ENCODE measurements at regions not wholly inside any gene's neighbourhood (a gene's known extent, or its start where the extent isn't known, plus 50 kb on each side); places are given as distances from the start of the nearest gene placed in this dataset.
A peak's percentile ranks its signal among the peaks of the same experiment; 100 is the strongest.

DNA sequence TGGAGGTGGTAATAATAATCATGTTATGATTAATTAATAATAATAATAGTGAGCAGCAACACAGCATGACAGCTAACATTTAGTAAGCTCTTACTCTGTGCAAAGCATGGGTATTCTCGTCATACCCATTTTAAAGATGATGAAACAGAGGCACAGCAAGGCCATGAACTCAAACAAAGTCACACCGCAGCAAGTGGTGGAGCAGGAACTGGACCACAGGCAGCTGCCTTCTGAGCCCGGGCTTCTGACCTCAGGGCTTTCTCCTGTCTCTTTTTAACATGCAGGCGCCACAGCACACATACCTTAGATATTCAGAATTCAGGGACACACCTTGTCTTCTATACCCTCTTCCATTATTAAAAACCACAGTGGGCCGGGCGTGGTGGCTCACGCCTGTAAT, 50.7 kb upstream of the SPATA12 start:
- in situ Hi-C loops (cut with HindIII; ENCODE audit: low sequenced_read_pairs): no loop called here
- no peak for DNase-seq (ENCODE audit: low spot score)

DNA sequence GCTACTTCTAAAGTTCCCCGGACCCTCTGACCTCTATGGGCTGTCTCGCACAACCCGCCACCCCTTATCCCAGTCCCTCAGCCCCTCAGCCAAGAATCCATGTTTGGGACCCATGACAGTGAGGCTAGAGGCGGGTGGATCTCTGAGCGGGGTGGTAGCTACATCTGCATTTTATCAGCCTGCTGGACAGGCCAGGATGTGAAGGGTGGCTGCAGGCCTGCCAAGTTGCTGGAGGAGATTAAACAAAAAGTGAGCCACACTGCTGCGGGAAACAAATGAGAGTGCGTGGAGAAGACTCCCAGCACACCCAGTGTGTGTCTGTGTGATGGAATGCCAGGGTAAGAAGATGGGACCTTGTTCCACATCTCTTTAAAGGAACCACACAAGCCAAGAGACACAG, 51.1 kb upstream of the SPATA12 start:
- in situ Hi-C loops (cut with HindIII; ENCODE audit: low sequenced_read_pairs): no loop called here
- DNase-seq (ENCODE audit: low spot score): no peak

DNA sequence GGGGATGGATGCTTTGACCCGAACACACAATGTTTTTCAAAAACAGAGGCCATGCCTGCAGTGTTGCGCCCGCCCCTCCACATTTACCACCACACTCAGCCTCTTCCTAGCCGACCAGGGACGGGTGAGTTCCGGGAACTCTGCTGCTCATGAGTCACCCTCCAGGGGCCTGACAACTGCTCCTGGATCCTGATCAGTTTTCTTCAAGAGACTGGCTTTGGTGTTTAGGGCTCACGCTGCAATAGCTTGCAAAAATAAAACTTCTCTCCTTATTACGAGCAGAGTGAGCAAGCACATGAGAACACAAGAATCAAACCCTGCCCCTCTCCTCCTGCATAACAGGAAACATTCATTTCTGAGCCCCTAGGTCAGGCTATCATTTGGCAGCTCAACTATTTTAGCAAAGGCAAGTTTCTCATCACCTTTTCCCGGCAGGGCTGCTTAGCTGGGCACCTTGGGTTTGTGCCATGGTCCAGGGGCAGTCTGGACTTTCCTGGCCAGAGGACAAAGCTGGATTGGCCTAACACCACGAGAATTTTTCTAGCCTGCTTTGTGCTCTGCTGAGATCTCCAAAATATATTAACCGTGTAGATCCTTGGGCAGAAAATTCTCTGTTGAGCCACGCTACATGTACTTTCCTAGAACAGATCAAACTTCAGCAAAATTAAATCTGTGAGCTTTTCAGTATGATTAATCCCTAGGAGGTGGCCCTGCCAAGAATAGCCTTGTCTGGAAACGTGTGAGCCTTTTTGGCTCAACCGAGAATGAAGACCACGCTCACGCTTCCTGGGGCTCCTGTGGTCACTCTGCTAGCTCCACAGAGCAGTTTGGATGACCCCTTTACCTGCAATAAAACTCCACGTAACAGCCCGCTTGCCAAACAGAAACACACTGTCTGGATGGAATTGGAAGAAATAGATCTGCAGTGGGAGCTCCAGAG, 52.7 kb upstream of the SPATA12 start:
- no peak for DNase-seq (ENCODE audit: low spot score)
- in situ Hi-C loops (cut with HindIII; ENCODE audit: low sequenced_read_pairs): no loop called here

DNA sequence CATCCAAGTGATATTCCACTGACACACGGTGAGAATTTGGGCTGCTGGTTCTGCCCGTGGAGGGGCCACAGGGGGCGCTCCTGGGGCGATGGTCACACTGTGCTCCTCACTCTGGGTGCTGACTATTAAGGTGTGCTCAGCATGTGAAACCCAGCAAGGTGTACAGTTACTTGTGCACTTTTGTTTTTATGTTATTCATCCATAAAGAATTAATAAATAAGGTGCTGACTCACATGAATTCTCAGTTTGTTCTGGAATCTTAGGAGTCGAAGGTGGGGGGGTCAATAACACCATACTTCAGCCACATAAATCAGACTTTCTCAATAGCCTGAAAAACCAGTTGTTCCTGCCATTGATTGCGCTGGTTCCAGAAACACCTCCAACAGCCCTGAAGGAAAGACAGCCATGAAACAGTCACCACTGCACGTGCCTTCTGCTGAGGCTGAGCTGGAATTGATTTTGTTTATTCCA, 53.5 kb upstream of the SPATA12 start:
- no peak for DNase-seq (ENCODE audit: low spot score)
- in situ Hi-C loops (cut with HindIII; ENCODE audit: low sequenced_read_pairs): no loop called here

DNA sequence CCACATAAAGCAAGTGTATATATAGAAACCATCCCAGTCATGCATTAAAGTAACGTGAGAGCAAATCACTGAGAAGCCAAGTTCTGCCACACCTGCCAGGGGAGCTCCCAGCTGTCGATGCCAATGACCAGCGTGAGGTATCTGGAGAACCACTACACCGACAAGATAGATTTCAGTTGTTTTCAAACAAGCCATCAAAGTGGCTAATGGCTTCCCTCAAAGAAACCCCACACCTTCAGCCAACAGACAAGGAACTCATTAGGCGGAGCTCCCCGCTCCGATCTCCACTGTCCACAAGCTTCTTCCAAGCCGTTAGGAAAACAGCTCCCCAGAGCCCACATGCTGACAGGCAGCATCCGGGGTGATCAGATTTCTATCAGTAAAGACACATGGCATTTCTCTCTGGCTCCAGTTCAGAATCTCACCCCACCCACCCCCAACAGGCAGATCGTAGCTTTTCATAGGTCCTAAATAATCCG, 54.2 kb upstream of the SPATA12 start:
- no peak for DNase-seq (ENCODE audit: low spot score)
- in situ Hi-C loops (cut with HindIII; ENCODE audit: low sequenced_read_pairs): no loop called here

DNA sequence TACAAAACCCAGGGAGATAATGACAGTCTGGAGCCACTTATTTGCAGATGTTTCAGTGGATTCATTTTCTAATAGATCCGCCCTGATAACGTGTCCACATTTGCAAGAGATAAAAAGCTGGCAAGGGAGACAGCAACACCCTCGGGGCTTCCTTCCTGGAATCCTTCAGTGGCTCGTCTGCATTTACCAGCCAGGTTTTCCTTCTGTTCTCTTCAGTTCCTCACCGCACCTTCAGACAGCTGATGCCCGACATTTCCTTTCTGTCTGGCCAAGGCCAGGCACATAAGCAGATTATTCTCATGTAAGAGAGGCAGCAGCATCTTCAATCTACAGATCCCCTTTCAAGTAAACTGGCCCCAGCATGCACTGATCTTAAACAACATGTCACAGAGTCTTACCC, 56.2 kb upstream of the SPATA12 start:
- in situ Hi-C loops (cut with HindIII; ENCODE audit: low sequenced_read_pairs): no loop called here
- DNase-seq (ENCODE audit: low spot score): no peak

DNA sequence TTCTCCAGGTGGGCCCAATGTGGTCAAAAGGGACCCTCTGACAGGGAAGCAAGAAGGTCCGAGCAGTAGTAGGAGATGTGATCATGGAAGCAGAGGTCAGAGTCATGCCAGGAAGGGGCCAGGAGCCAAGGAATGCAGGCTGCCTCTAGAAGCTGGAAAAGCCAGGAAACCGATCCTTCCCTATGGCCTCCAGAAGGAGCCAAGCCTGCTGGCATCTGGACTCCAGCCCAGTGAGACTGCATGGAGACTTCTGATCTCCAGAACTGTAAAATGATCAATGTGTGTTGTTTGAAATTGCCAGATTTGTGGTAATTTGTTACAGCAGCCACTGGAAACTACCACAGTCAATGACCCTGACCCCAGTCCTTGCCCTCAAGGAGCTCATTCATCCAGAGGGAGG, 56.8 kb upstream of the SPATA12 start:
- in situ Hi-C loops (cut with HindIII; ENCODE audit: low sequenced_read_pairs): no loop called here
- no peak for DNase-seq (ENCODE audit: low spot score)

DNA sequence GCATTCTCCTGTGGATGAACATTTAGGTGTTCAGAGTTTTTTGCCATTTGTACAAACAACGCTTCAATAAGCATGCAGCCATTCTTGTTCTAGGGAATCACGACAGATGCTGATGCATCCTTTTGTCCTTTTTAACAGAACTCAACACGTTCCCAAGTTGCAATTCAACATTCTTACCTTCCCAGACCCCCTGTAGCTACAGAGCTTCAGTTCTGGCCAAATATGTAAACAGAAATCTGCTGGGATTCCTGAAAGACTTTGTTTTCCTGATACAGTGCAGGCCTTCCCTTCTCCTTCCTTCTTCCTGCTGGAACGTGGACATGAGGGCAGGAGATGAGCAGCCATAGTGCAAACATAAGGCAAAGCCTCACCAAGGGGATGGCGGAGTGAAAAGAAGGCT, 59.1 kb upstream of the SPATA12 start:
- in situ Hi-C loops (cut with HindIII; ENCODE audit: low sequenced_read_pairs): no loop called here

DNA sequence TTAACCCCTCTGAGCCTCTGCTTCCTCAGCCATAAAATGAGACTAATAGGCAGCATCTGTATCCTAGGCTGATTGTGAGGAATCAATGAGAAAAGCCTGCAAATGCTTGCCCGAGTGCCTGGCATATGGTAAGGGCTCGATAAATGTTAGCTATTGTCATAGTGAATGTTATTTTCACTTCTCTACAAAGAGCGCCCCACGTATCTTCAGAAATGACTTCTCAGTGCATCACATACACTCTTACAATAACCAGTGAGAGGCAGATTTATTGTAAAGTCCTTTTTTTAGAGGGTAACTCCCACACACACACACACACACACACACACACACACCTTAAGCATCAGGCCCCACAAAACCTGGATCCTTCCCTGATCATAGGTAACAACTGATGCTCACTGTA, 60.5 kb upstream of the SPATA12 start:
- in situ Hi-C loops (cut with HindIII; ENCODE audit: low sequenced_read_pairs): no loop called here
- no peak for DNase-seq (ENCODE audit: low spot score)

More for the DNA sequence above, 59.1 kb upstream of the SPATA12 start:
- no peak for DNase-seq (ENCODE audit: low spot score)

DNA sequence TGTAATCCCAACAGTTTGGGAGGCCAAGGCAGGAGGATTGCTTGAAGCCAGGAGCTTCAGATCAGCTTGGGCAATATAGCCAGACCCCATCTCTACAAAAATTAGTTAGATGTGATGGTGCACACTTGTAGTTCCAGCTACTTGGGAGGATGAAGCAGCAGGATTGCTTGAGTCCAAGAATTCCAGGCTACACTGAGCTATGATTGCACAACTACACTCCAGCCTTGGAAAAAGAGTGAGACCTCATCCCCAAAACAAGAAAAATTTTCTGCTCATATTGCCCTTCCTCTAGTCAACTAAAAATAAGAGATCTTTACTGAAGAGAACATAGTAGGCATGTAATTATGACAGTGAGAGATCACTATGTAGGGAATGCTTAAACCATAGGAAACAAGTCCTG, 60.9 kb upstream of the SPATA12 start:
- in situ Hi-C loops (cut with HindIII; ENCODE audit: low sequenced_read_pairs): loop anchor here (10.0 kb wide), 1 partner anchor 95 kb away; no protein-coding TSS in a partner anchor
- DNase-seq (ENCODE audit: low spot score): no peak

DNA sequence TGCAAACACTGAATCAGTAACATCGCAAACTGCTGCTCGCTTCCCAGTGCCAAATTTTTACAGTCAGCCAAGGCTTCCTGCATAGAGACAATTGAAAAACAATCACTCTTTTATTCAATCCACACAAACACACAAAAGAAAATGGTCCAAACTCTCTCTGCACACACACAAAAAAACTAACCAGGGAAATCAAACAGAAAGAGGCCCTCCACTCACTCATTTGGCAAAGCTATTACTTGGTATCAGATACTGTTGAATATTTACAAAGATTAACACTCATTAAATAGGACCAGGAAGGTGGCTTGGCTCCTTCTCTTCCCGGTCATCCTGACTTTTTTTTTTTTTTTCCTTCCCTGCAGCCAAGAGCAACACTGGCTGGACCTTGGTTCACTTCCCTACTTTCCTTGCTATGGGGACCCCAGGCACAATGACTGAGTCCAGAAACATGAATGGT, 62.4 kb upstream of the SPATA12 start:
- in situ Hi-C loops (cut with HindIII; ENCODE audit: low sequenced_read_pairs): loop anchor here (10.0 kb wide), 1 partner anchor 97 kb away; no protein-coding TSS in a partner anchor
- DNase-seq (ENCODE audit: low spot score): no peak

DNA sequence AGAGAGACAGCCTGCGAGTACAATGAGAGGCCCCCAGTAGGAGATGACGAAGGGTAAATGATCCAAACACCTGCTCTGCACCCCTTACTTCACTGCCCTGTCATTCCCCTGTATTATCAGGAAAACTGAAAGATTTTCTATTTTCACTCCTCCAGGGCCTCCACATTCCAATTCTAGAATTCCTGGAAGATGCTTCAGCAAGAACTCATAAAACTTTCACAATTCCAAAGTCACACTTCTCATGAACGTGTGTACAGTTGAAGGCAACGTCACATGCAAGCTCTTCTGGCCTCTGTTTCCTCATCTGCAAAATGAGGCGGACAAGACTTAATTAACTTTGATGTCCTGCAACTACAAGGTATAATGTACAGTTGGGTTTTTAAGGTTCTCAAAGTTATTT, 62.8 kb upstream of the SPATA12 start:
- in situ Hi-C loops (cut with HindIII; ENCODE audit: low sequenced_read_pairs): loop anchor here (10.0 kb wide), 1 partner anchor 97 kb away; no protein-coding TSS in a partner anchor
- DNase-seq (ENCODE audit: low spot score): no peak

DNA sequence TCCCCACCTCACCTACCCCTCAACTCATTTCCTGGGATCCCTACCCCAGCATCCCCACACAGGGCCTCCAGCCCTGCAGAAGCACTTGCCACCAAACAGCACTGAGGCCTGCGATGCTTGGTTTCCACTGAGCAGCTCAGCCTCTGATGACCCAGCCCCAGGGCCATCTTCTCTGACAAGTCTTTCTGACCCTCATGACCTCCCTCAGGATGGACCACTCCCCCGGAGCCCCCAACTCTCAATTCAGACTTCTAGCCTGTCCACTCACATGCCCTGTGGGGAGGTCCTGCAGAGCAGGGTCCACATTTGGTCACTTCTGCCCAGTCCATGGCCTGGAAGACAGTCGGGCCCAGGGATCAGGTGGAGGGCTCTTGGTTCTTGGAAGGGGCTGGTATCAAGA, 63.4 kb upstream of the SPATA12 start:
- in situ Hi-C loops (cut with HindIII; ENCODE audit: low sequenced_read_pairs): loop anchor here (10.0 kb wide), 1 partner anchor 98 kb away; no protein-coding TSS in a partner anchor
- no peak for DNase-seq (ENCODE audit: low spot score)

DNA sequence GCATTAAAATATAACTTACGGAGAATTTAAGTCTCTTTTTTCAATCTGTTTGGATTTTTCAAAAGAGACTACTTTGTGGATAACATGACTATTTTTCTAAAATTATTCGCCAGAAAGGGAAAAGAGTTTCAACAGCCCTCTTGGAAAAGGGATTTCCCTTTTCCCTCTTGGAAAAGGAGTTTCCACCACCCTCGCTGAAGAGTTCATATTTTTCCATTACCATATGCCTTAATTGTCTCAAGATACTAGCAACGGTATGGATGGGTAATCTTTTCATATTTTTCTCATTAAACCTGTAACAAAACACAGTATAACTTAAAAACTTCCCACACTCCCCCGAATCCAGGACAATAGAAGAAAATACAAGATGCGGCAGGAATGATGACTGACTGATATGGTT, 66.1 kb upstream of the SPATA12 start:
- no peak for DNase-seq (ENCODE audit: low spot score)
- in situ Hi-C loops (cut with HindIII; ENCODE audit: low sequenced_read_pairs): loop anchor here (10.0 kb wide), 1 partner anchor 100 kb away; no protein-coding TSS in a partner anchor

DNA sequence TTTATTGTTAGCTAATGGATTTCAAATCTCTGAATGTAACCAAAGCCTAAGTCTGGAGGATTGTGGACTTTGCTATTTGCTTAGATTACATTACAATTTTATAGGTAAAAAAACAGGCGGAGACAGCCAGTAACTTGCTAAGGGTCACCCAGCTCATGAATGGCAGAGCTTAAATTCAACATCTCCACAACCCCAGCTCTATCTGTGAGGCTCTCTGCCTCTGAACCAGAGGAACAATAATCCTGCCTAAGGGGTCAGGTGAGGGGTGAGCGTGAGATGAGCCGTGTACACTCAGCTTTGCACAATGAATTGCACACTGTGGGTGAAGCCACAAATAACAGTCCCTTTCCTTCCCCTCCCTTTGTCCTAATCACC, 69.8 kb upstream of the SPATA12 start:
- DNase-seq (ENCODE audit: low spot score): no peak
- in situ Hi-C loops (cut with HindIII; ENCODE audit: low sequenced_read_pairs): loop anchor here (10.0 kb wide), 1 partner anchor 104 kb away; no protein-coding TSS in a partner anchor

DNA sequence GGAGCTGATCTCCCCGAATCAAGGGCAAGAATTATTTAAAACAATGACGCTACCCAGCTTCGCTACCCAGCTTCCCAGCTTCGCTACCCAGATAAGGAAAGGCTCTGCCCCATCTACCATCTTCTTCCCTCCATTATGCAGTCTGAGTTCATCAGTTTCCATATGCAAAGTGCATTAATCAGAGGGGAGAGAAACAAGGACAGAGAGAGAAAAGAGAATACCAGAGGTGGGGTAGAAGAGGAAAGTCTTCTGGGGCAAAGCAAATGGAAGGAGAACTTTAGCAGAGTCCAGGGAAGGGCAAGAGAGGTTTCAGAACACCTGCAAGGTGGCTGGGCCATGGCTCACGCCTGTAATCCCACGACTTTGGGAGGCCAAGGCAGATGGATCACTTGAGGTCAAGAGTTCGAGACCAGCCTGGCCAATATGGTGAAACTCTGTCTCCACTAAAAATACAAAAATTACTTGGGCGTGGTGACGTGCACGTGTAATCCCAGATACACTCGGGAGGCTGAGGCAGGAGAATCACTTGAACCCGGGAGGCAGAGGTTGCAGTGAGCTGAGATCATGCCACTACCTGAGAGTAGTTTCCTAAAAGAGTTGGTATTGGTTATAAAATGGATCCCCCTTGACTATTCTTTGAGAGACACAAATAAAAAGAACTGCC, 70.4 kb upstream of the SPATA12 start:
- in situ Hi-C loops (cut with HindIII; ENCODE audit: low sequenced_read_pairs): loop anchor here (10.0 kb wide), 1 partner anchor 105 kb away; no protein-coding TSS in a partner anchor
- no peak for DNase-seq (ENCODE audit: low spot score)

DNA sequence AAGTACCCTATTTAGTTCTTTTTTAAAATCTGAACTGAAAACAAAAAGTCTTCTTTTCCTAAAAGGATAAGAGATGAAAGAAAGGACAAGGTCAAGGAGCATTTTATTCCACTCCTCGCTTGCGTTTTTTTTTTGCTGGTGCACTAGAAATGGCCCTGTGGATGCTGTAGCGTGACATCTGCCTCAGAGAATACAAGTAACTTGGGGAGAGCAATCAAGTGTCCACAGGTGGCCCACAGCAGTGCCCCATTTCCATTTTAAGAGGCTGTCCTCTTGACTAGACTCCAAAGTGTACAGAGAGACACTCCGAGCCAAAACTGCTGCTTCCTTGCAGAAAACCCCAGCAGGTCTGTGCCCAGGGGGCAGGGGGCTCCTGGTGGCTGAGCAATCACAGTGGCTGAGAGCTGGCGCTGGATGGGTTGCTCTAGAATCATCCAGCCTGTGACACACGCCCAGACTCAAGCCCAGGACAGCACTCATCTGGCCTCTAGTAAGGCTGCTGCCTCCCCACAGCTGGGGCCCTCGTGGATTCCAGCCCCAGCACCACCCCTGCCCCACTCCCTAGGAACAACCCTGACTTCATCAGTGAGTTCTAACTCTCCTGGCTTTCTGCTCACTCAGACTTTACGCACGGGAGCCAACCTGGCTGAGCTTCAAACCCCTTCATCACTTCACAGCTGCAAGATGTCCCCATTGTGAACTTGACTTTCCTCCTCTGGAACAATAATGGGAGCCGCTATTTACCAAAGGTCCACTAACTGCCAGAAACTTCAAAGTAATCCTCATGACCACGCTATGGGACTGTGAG, 71.1 kb upstream of the SPATA12 start:
- in situ Hi-C loops (cut with HindIII; ENCODE audit: low sequenced_read_pairs): no loop called here
- no peak for DNase-seq (ENCODE audit: low spot score)

DNA sequence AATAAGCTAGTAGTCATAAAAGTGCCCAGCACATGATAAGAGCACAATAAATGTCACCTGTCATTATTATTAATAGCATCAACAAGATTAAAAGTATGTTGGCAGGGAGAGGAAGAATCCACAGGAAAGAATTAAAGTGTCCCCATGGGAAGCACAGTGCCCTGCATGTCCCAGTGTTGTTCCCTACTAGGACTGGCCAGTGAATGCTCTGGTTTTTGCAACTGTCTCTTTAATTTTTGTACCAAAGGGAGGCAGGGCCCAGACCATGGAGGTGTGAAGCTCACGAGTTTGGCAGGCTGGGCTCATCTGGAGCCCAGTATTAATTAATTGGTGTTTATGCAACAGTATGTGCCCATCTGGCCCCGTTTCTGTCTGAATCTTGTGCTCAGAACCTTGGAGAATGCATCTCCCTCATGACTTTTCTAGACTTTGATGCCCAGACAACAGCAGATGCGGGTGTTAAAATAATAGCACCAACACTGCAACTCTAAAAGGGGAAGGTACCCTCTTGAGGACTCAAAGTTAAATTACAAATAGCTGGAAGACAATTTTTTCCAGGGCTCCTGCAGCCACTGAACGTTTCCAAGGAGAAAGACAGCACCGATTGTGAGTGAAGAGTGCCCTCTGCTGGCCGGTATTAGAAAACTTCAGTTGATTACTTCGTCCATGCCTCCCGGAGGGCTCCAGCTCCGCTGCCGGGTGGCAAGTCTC, 71.9 kb upstream of the SPATA12 start:
- in situ Hi-C loops (cut with HindIII; ENCODE audit: low sequenced_read_pairs): no loop called here

More for the DNA sequence above, 71.9 kb upstream of the SPATA12 start:
- peak; percentile 91 for DNase-seq (ENCODE audit: low spot score)

All from G401 (cell line).